CD4-positive, alpha-beta T cell (primary cell): ENCODE measurements at regions not wholly inside any gene's neighbourhood (a gene's known extent, or its start where the extent isn't known, plus 50 kb on each side); places are given as distances from the start of the nearest gene placed in this dataset.

ENCODE experiments used
- ATAC-seq: fragments of 200-7000 bp; cut with Tn5 transposase; one replicate; pipeline ENCODE4 v1.10.0; 2022; ENCODE audit warnings: mild to moderate bottlenecking; ENCODE audit not compliant: poor library complexity
- CTCF ChIA-PET: fragments of 350-600 bp; sonication (Branson Sonifier 250); formaldehyde crosslinking; loops from one replicate; lab custom pipeline; 2021; ENCODE audit warnings: antibody characterized with exemption, inconsistent platforms; lab: Charles Lee
- POLR2A ChIA-PET: fragments of 350-600 bp; sonication (Branson Sonifier 250); formaldehyde crosslinking; loops from one replicate; lab custom pipeline; 2021; ENCODE audit warnings: antibody characterized with exemption, inconsistent platforms; lab: Charles Lee
- DNase-seq, 14 experiments: peaks; one replicate each; pipeline ENCODE4 v3.0.0-alpha.2; 2013 to 2020; ENCODE audit warnings: mixed read lengths in 2 of 14
- H3K27ac ChIP-seq, 2 donors: one replicate each; pipeline versions ENCODE4 v1.5.1 to v1.7.0; 2013; ENCODE audit warnings: low read length in 2 of 2, low read depth in 1 of 2, mild to moderate bottlenecking in 1 of 2
- H3K27me3 ChIP-seq, 2 experiments: 1 replicate in 1 of 2; 2 replicates in 1 of 2; pipeline versions ENCODE4 v1.6.1 to v1.7.0; 2013; ENCODE audit warnings: low read length in 2 of 2, control low read depth in 1 of 2, mild to moderate bottlenecking in 1 of 2, moderate library complexity in 1 of 2; ENCODE audit not compliant: insufficient read depth in 2 of 2, control insufficient read depth in 1 of 2
- H3K36me3 ChIP-seq: one replicate; pipeline ENCODE4 v1.6.1; 2013; ENCODE audit warnings: low read length, control low read depth; ENCODE audit not compliant: insufficient read depth
- H3K4me1 ChIP-seq: one replicate; pipeline ENCODE4 v1.6.1; 2013; ENCODE audit warnings: low read length, control low read depth; ENCODE audit not compliant: insufficient read depth
- H3K4me3 ChIP-seq: one replicate; pipeline ENCODE4 v1.5.1; 2013; ENCODE audit warnings: mild to moderate bottlenecking, low read length, moderate library complexity
- H3K9me3 ChIP-seq, 2 experiments: 1 replicate in 1 of 2; 2 replicates in 1 of 2; pipeline versions ENCODE4 v1.6.1 to v1.7.0; 2013; ENCODE audit warnings: low read length in 2 of 2, mild to moderate bottlenecking in 2 of 2, control low read depth in 1 of 2, moderate library complexity in 1 of 2; ENCODE audit not compliant: control insufficient read depth in 1 of 2, insufficient read depth in 1 of 2
- H3K27ac Mint-ChIP-seq: one replicate; pipeline ENCODE4 v1.8.0; 2020; ENCODE audit warnings: mixed read lengths
- H3K27me3 Mint-ChIP-seq: one replicate; pipeline ENCODE4 v1.8.0; 2021; ENCODE audit warnings: mixed read lengths
- H3K36me3 Mint-ChIP-seq: one replicate; pipeline ENCODE4 v1.8.0; 2021; ENCODE audit warnings: low read depth, mixed read lengths
- H3K4me1 Mint-ChIP-seq: one replicate; pipeline ENCODE4 v1.8.0; 2021; ENCODE audit warnings: low read depth, mixed read lengths
- H3K4me3 Mint-ChIP-seq: one replicate; pipeline ENCODE4 v1.8.0; 2020; ENCODE audit warnings: mild to moderate bottlenecking, mixed read lengths
- H3K9me3 Mint-ChIP-seq: one replicate; pipeline ENCODE4 v1.8.0; 2020; ENCODE audit warnings: mixed read lengths
- CTCF ChIP-seq: fragments of 200-600 bp; IDR thresholded peaks from one replicate; pipeline ENCODE4 v1.8.0; 2022; ENCODE audit warnings: antibody characterized with exemption, mild to moderate bottlenecking
- intact Hi-C, 2 experiments: fragments of 100-400 bp; cut with DNase I in 1 of 2; cut with micrococcal nuclease in 1 of 2; formaldehyde crosslinking; loops; one replicate each; pipeline versions ENCODE4 v1.15.1 to v1.9.0; 2023 to 2025; cut with DNase I, micrococcal nuclease

GRCh38 chr13:97878431-97879375 lies 74.8 kb upstream of the IPO5 start:
- H3K4me3 ChIP-seq = no peak overlapping the region
- ATAC-seq (no peak), DNase-seq (no peak)
- no peaks in the 10 kb centered on the region for H3K36me3 ChIP-seq
- Mint-ChIP-seq H3K4me1 (no peaks in the 10 kb centered on the region), H3K27ac (no peak overlapping the region), H3K36me3 (no peaks in the 10 kb centered on the region), H3K4me3 (no peak overlapping the region), H3K27me3 (peaks cover 45% of the 10 kb centered on the region), H3K9me3 (no peaks in the 10 kb centered on the region)
- intact Hi-C loops = no loop called here
- peaks cover 0 to 4% of the 10 kb centered on the region in 2 experiments for H3K27me3 ChIP-seq
- H3K27ac ChIP-seq = no peak overlapping the region
- TF ChIP-seq CTCF = no peak
- CTCF ChIA-PET = no interaction called here
- no peaks in the 10 kb centered on the region for H3K4me1 ChIP-seq
- no peaks in the 10 kb centered on the region for H3K9me3 ChIP-seq
- POLR2A ChIA-PET = no interaction called here

- Histone ChIP-seq H3K27me3 (peaks cover 0 to 4% of the 10 kb centered on the region in 2 experiments), H3K27ac (no peak overlapping the region), H3K4me3 (no peak overlapping the region), H3K4me1 (no peaks in the 10 kb centered on the region), H3K36me3 (no peaks in the 10 kb centered on the region), H3K9me3 (no peaks in the 10 kb centered on the region)
- Mint-ChIP-seq H3K4me3 (no peak overlapping the region), H3K27me3 (peaks cover 43% of the 10 kb centered on the region), H3K27ac (no peak overlapping the region), H3K36me3 (no peaks in the 10 kb centered on the region), H3K4me1 (no peaks in the 10 kb centered on the region), H3K9me3 (no peaks in the 10 kb centered on the region)
- DNase-seq = no peak
- POLR2A ChIA-PET = no interaction called here
- no peak for TF ChIP-seq CTCF
- intact Hi-C loops = no loop called here
- CTCF ChIA-PET = no interaction called here
- ATAC-seq = no peak
Observed at GRCh38 chr13:97879646-97880310, 73.7 kb upstream of the IPO5 start.

GRCh38 chr13:97880311-97880675 lies 73.2 kb upstream of the IPO5 start:
- TF ChIP-seq CTCF = no peak
- Histone ChIP-seq H3K27ac (no peak overlapping the region), H3K9me3 (no peaks in the 10 kb centered on the region), H3K36me3 (no peaks in the 10 kb centered on the region), H3K27me3 (peaks cover 0 to 4% of the 10 kb centered on the region in 2 experiments), H3K4me1 (no peaks in the 10 kb centered on the region), H3K4me3 (no peak overlapping the region)
- H3K27me3 Mint-ChIP-seq = peaks cover 39% of the 10 kb centered on the region
- H3K4me3 Mint-ChIP-seq = no peak overlapping the region
- intact Hi-C loops = no loop called here
- ChIA-PET CTCF (no interaction called here), POLR2A (no interaction called here)
- H3K36me3 Mint-ChIP-seq = no peaks in the 10 kb centered on the region
- H3K4me1 Mint-ChIP-seq = no peaks in the 10 kb centered on the region
- DNase-seq (no peak), ATAC-seq (no peak)
- H3K9me3 Mint-ChIP-seq = no peaks in the 10 kb centered on the region
- no peak overlapping the region for H3K27ac Mint-ChIP-seq
